Esophagus muscularis mucosa (tissue), 3 donors: ENCODE measurements at regions not wholly inside any gene's neighbourhood (a gene's known extent, or its start where the extent isn't known, plus 50 kb on each side); places are given as distances from the start of the nearest gene placed in this dataset.

Experiments used
- POLR2A ChIP-seq: fragments of 450-650 bp; IDR thresholded peaks from one replicate; pipeline ENCODE4 v1.6.1; 2017; ENCODE audit warnings: antibody characterized with exemption, moderate library complexity, mild to moderate bottlenecking, low read depth
- TF ChIP-seq, protein P1 (sequence below), 3 experiments: fragments of 200-600 bp in 2 of 3; fragments of 450-650 bp in 1 of 3; sonication (generic) in 2 of 3; IDR thresholded peaks; one replicate each; pipeline ENCODE4 v1.5.1; 2017 to 2019; ENCODE audit warnings: antibody characterized with exemption in 3 of 3, mild to moderate bottlenecking in 2 of 3, moderate library complexity in 1 of 3

DNA sequence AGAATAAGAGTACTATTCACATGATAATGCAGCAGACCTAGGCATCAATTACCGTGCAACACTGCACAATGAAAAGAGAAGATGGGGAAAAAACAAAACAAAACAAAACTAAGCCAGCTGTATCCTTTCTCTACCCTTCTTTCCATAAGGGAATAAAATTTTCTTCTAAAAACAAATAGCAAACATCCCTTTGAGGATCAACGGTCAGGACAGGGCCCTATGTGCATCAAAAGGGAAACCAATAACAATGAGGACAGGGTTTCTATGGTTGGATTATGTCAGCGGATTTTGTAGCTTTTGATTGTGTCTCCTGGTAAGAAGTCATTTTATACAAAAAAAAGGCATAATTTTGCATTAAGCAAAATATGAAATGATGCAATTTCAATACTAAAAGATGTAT, 350.3 kb downstream of the SLC6A15 start:
- TF ChIP-seq, protein P1, sequence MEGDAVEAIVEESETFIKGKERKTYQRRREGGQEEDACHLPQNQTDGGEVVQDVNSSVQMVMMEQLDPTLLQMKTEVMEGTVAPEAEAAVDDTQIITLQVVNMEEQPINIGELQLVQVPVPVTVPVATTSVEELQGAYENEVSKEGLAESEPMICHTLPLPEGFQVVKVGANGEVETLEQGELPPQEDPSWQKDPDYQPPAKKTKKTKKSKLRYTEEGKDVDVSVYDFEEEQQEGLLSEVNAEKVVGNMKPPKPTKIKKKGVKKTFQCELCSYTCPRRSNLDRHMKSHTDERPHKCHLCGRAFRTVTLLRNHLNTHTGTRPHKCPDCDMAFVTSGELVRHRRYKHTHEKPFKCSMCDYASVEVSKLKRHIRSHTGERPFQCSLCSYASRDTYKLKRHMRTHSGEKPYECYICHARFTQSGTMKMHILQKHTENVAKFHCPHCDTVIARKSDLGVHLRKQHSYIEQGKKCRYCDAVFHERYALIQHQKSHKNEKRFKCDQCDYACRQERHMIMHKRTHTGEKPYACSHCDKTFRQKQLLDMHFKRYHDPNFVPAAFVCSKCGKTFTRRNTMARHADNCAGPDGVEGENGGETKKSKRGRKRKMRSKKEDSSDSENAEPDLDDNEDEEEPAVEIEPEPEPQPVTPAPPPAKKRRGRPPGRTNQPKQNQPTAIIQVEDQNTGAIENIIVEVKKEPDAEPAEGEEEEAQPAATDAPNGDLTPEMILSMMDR (IDR thresholded peaks at IDR 0.05), result no peak
- TF ChIP-seq POLR2A, result no peak
